GM12872 (cell line): ENCODE measurements at regions not wholly inside any gene's neighbourhood (a gene's known extent, or its start where the extent isn't known, plus 50 kb on each side); places are given as distances from the start of the nearest gene placed in this dataset.

Experiments used
- CTCF ChIP-seq: IDR thresholded peaks from 3 replicates; pipeline ENCODE4 v1.5.1; 2011; ENCODE audit warnings: low read depth, mild to moderate bottlenecking, low read length, moderate library complexity; ENCODE audit not compliant: insufficient read depth

- no peak for TF ChIP-seq CTCF
Measured at GRCh38 chr4:100289530-100289888, 99.2 kb upstream of the DDIT4L start.

GRCh38 chr4:100288811-100289529 lies 98.7 kb upstream of the DDIT4L start:
- no peak for TF ChIP-seq CTCF

GRCh38 chr4:100288161-100288560 lies 97.9 kb upstream of the DDIT4L start:
- no peak for TF ChIP-seq CTCF

- TF ChIP-seq CTCF: no peak
Measured at GRCh38 chr4:100287534-100287933, 97.3 kb upstream of the DDIT4L start.

- no peak for TF ChIP-seq CTCF
Measured at GRCh38 chr4:100286636-100287035, 96.4 kb upstream of the DDIT4L start.

- TF ChIP-seq CTCF: no peak
Measured at GRCh38 chr4:100285121-100285520, 94.9 kb upstream of the DDIT4L start.

GRCh38 chr4:100284129-100284880 lies 94.0 kb upstream of the DDIT4L start:
- no peak for TF ChIP-seq CTCF
